ENCODE measurements at regions not wholly inside any gene's neighbourhood (a gene's known extent, or its start where the extent isn't known, plus 50 kb on each side); places are given as distances from the start of the nearest gene placed in this dataset.

DNA sequence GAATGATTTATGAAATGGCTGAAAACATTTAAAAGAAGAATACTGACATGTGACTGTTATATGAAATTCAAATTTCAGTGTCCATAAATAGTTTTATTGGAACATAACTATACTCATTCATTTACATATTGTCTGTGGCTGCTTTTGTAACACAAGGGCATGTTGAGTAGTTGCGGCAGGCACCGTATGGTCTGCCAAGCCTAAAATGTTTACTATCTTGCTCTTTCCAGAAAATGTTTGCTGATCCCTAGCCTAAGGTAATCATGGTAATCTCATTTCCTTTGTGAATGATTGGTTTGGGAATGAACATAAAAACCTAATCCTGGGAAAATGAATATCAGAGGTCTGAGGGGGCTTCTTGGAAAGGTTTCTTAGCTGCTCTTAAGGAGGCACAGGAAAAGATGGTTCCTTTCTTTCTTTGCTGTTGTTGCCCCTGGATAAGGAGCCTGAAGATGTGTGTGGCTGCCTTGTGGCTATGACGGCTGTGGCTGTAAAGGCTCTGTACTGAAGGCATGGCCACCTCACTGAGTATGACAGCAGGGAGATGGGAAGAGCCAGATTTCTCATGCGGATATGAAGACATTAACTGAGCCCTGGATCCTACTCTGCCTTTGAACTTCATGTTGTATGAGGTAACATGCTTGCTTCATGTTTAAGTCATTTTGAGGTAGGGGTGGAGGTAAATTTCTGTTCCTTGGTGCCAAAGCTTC lies 419.4 kb upstream of the CLINT1 start:
- TF ChIP-seq, protein P1, sequence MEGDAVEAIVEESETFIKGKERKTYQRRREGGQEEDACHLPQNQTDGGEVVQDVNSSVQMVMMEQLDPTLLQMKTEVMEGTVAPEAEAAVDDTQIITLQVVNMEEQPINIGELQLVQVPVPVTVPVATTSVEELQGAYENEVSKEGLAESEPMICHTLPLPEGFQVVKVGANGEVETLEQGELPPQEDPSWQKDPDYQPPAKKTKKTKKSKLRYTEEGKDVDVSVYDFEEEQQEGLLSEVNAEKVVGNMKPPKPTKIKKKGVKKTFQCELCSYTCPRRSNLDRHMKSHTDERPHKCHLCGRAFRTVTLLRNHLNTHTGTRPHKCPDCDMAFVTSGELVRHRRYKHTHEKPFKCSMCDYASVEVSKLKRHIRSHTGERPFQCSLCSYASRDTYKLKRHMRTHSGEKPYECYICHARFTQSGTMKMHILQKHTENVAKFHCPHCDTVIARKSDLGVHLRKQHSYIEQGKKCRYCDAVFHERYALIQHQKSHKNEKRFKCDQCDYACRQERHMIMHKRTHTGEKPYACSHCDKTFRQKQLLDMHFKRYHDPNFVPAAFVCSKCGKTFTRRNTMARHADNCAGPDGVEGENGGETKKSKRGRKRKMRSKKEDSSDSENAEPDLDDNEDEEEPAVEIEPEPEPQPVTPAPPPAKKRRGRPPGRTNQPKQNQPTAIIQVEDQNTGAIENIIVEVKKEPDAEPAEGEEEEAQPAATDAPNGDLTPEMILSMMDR (IDR thresholded peaks at IDR 0.05), result no peak
- TF ChIP-seq POLR2A (IDR thresholded peaks at IDR 0.05), result no peak
- DNase-seq (ENCODE audit: low spot score in 2 of 2), result no peak
- intact Hi-C loops (cut with DNase I; ENCODE audit: low total_unique reads), result no loop called here
- 71 to 84% methylated on average over 4 of the region's 4 CpGs for WGBS, 2 donors
- H3K4me3 ChIP-seq (ENCODE audit: low read depth, poor library complexity, severe bottlenecking), result no peak overlapping the region

DNA sequence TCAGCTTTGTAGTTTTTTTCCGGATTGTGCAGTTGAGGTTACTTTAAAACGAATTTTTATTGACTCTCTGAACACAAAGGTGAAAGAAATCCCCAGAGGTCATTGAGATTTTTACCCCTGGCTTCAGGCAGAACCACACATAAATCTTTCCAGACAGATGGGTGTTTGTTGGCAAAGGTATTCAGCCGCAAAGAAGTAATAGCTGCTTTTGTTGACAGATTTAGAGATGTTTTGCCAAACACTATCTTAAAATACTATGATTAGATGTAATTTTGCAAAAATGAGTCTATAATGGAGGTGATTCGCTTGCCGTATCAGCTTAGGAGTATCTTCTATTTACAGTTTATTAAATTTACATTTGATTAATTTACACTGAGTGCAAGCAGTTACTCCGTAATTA lies 418.3 kb upstream of the CLINT1 start:
- no peak overlapping the region for H3K4me3 ChIP-seq (ENCODE audit: low read depth, poor library complexity, severe bottlenecking)
- no peak for DNase-seq (ENCODE audit: low spot score in 2 of 2)
- intact Hi-C loops (cut with DNase I; ENCODE audit: low total_unique reads), result no loop called here
- 57 to 61% methylated on average over 6 of the region's 6 CpGs for WGBS, 2 donors
- TF ChIP-seq, protein P1 (IDR thresholded peaks at IDR 0.05), result no peak
- TF ChIP-seq POLR2A (IDR thresholded peaks at IDR 0.05), result no peak

DNA sequence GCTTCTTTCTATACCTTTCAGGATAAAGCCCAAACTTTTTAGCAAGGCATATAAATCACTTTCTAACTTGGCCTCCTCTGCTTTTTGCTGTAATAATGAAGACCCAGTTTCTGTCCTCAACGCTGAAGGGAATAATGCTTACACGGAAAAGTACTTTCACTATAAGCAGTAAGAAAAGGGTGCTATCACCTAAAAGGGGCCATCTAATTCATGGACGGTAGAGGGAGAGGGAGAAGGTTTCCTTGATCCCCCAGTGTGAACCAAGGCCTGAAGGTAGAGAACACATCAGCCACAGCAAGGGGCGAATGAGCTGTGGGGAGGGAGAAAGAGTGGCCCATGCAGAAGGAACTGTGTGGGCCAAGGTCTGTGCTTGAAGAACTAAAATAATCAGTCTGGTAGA lies 417.7 kb upstream of the CLINT1 start:
- no peak overlapping the region for H3K4me3 ChIP-seq (ENCODE audit: low read depth, poor library complexity, severe bottlenecking)
- intact Hi-C loops (cut with DNase I; ENCODE audit: low total_unique reads), result no loop called here
- DNase-seq (ENCODE audit: low spot score in 2 of 2), result no peak
- 91 to 93% methylated on average over 4 of the region's 4 CpGs for WGBS, 2 donors
- no peak for TF ChIP-seq POLR2A (IDR thresholded peaks at IDR 0.05)
- TF ChIP-seq, protein P1 (IDR thresholded peaks at IDR 0.05), result no peak

DNA sequence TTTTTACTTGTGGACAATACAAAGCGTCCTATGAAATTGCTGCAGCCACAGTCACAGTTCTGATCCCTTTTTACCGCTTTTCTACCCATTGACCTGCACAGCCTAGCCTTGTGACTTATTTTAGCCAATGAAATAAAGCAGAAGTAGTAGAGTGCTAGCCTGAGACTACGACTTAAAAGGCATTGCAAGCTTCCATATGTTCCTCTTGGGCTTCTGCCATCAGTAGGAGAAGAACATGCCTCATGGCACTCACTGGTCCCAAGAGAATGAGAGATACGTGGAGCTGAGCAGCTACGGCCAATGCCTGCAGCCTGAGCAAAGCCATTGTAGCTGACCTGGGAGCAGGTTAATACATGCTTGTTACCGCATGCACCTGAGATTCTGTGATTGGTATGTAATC lies 416.6 kb upstream of the CLINT1 start:
- intact Hi-C loops (cut with DNase I; ENCODE audit: low total_unique reads), result no loop called here
- H3K4me3 ChIP-seq (ENCODE audit: low read depth, poor library complexity, severe bottlenecking), result no peak overlapping the region
- DNase-seq (ENCODE audit: low spot score in 2 of 2), result no peak
- 79 to 80% methylated on average over 6 of the region's 6 CpGs for WGBS, 2 donors
- TF ChIP-seq POLR2A (IDR thresholded peaks at IDR 0.05), result no peak
- TF ChIP-seq, protein P1 (IDR thresholded peaks at IDR 0.05), result no peak

DNA sequence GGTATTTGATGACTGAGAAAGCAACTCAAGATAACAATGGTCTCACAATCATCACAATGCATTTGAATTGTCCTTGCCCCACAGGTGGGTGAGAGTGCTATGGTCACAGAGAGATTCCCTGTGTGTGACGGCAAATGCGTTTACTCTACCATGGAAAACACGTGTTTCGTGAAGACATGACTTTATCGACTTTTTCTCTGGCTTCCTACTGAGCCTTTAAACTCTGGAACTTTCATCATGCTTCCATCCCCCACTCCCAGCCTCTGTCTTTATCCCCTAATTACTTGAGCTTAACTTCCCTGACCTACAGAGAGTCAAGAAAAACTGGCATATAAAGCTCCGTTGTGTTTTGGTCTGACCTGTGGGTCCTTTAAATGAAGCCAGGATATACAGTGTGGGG lies 414.1 kb upstream of the CLINT1 start:
- 67 to 73% methylated on average over 6 of the region's 6 CpGs for WGBS, 2 donors
- intact Hi-C loops (cut with DNase I; ENCODE audit: low total_unique reads), result no loop called here
- no peak overlapping the region for H3K4me3 ChIP-seq (ENCODE audit: low read depth, poor library complexity, severe bottlenecking)
- DNase-seq (ENCODE audit: low spot score in 2 of 2), result no peak
- no peak for TF ChIP-seq POLR2A (IDR thresholded peaks at IDR 0.05)
- TF ChIP-seq, protein P1 (IDR thresholded peaks at IDR 0.05), result no peak

DNA sequence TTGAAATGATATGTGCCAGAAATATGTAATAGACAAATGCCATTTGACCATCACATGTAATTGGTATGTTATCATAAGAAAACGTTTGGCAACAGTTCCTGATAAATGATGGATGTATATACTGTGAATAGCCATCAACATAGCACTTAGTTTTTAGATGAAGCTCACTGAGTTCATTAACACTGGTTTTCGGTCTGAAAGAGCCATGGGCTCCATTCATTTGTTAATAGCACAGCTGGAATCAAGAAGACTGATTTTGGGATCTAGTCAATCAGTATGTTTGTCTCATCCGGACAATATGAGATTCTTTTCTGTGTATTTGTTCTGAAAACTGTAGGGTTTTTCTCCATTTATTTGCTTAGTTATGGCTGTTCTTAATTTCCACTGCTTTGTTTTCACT lies 413.5 kb upstream of the CLINT1 start:
- no peak for DNase-seq (ENCODE audit: low spot score in 2 of 2)
- no peak overlapping the region for H3K4me3 ChIP-seq (ENCODE audit: low read depth, poor library complexity, severe bottlenecking)
- TF ChIP-seq, protein P1 (IDR thresholded peaks at IDR 0.05), result no peak
- TF ChIP-seq POLR2A (IDR thresholded peaks at IDR 0.05), result no peak
- intact Hi-C loops (cut with DNase I; ENCODE audit: low total_unique reads), result no loop called here
- 64 to 74% methylated on average over 3 of the region's 3 CpGs for WGBS, 2 donors

Measured in lower leg skin (tissue), 4 donors.